ENCODE measurements at regions not wholly inside any gene's neighbourhood (a gene's known extent, or its start where the extent isn't known, plus 50 kb on each side); places are given as distances from the start of the nearest gene placed in this dataset.

- TF ChIP-seq, protein P1, sequence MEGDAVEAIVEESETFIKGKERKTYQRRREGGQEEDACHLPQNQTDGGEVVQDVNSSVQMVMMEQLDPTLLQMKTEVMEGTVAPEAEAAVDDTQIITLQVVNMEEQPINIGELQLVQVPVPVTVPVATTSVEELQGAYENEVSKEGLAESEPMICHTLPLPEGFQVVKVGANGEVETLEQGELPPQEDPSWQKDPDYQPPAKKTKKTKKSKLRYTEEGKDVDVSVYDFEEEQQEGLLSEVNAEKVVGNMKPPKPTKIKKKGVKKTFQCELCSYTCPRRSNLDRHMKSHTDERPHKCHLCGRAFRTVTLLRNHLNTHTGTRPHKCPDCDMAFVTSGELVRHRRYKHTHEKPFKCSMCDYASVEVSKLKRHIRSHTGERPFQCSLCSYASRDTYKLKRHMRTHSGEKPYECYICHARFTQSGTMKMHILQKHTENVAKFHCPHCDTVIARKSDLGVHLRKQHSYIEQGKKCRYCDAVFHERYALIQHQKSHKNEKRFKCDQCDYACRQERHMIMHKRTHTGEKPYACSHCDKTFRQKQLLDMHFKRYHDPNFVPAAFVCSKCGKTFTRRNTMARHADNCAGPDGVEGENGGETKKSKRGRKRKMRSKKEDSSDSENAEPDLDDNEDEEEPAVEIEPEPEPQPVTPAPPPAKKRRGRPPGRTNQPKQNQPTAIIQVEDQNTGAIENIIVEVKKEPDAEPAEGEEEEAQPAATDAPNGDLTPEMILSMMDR (IDR thresholded peaks at IDR 0.05; ENCODE audit: low read depth, low read length, missing input control): no peak
- TF ChIP-seq ATF3 (IDR thresholded peaks at IDR 0.05) (no peak), RXRA (IDR thresholded peaks at IDR 0.05) (no peak), RAD21 (IDR thresholded peaks at IDR 0.05) (no peak), SP1 (IDR thresholded peaks at IDR 0.05) (no peak), REST (IDR thresholded peaks at IDR 0.05) (no peak), FOXA1 (IDR thresholded peaks at IDR 0.05) (no peak), YY1 (IDR thresholded peaks at IDR 0.05) (no peak)
- TF ChIP-seq, protein P2, sequence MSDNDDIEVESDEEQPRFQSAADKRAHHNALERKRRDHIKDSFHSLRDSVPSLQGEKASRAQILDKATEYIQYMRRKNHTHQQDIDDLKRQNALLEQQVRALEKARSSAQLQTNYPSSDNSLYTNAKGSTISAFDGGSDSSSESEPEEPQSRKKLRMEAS (IDR thresholded peaks at IDR 0.05): no peak
- TF ChIP-seq, protein P3, sequence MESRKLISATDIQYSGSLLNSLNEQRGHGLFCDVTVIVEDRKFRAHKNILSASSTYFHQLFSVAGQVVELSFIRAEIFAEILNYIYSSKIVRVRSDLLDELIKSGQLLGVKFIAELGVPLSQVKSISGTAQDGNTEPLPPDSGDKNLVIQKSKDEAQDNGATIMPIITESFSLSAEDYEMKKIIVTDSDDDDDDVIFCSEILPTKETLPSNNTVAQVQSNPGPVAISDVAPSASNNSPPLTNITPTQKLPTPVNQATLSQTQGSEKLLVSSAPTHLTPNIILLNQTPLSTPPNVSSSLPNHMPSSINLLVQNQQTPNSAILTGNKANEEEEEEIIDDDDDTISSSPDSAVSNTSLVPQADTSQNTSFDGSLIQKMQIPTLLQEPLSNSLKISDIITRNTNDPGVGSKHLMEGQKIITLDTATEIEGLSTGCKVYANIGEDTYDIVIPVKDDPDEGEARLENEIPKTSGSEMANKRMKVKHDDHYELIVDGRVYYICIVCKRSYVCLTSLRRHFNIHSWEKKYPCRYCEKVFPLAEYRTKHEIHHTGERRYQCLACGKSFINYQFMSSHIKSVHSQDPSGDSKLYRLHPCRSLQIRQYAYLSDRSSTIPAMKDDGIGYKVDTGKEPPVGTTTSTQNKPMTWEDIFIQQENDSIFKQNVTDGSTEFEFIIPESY (IDR thresholded peaks at IDR 0.05): no peak
Observed at GRCh38 chr12:62190689-62191490, 69.3 kb upstream of the USP15 start.
